Cardiac muscle cell (in vitro differentiated cells and primary cell): ENCODE measurements at regions not wholly inside any gene's neighbourhood (a gene's known extent, or its start where the extent isn't known, plus 50 kb on each side); places are given as distances from the start of the nearest gene placed in this dataset.

Experiments
- DNase-seq, 2 donors: peaks; one replicate each; pipeline versions ENCODE4 v3.0.0 to v3.0.0-alpha.2; 2010 to 2017; ENCODE audit warnings: low read depth in 1 of 2, low spot score in 1 of 2
- H3K27ac ChIP-seq: fragments of 200-600 bp; sonication (generic); 2 replicates; pipeline ENCODE4 v1.5.1; 2016
- H3K27me3 ChIP-seq: fragments of 200-600 bp; sonication (generic); 2 replicates; pipeline ENCODE4 v1.6.0; 2016; ENCODE audit warnings: control low read depth
- H3K36me3 ChIP-seq: fragments of 200-600 bp; sonication (generic); 2 replicates; pipeline ENCODE4 v1.5.1; 2016; ENCODE audit warnings: control low read depth
- H3K4me1 ChIP-seq: fragments of 200-600 bp; sonication (generic); 2 replicates; pipeline ENCODE4 v1.8.1; 2017; ENCODE audit warnings: low read depth, mild to moderate bottlenecking, mixed run types
- H3K4me3 ChIP-seq: fragments of 200-600 bp; sonication (generic); 2 replicates; pipeline ENCODE4 v1.5.1; 2016; ENCODE audit warnings: mild to moderate bottlenecking
- H3K9me3 ChIP-seq: fragments of 200-600 bp; sonication (generic); 2 replicates; pipeline ENCODE4 v1.5.1; 2017; ENCODE audit warnings: low read depth, mild to moderate bottlenecking, control low read depth
- CTCF ChIP-seq: IDR thresholded peaks from 2 replicates; pipeline ENCODE4 v1.5.1; 2012; ENCODE audit warnings: low read depth, mild to moderate bottlenecking, low read length

GRCh38 chr1:221648201-221648600 is 93.7 kb downstream of the DUSP10 start:
- Histone ChIP-seq H3K4me1 (no peaks in the 10 kb centered on the region), H3K27ac (no peak overlapping the region), H3K36me3 (no peaks in the 10 kb centered on the region), H3K9me3 (no peaks in the 10 kb centered on the region), H3K4me3 (no peak overlapping the region), H3K27me3 (no peaks in the 10 kb centered on the region)
- no peak for DNase-seq
- no peak for TF ChIP-seq CTCF
